ENCODE measurements at regions not wholly inside any gene's neighbourhood (a gene's known extent, or its start where the extent isn't known, plus 50 kb on each side); places are given as distances from the start of the nearest gene placed in this dataset.
"Not testable (repeated sequence)": the region's sequence is repeated elsewhere in the genome, so short reads cannot be mapped to it uniquely, and the experiment has no call there.

GRCh38 chr1:849873-850272 lies 73.8 kb upstream of the SAMD11 start:
- TF ChIP-seq CTCF (IDR thresholded peaks at IDR 0.05; ENCODE audit: poor library complexity, severe bottlenecking); EZH2 (IDR thresholded peaks at IDR 0.05; ENCODE audit: borderline replicate concordance, insufficient read depth, low read length, poor library complexity, severe bottlenecking); REST (IDR thresholded peaks at IDR 0.05; ENCODE audit: borderline replicate concordance); POLR2AphosphoS5 (IDR thresholded peaks at IDR 0.05): not testable (repeated sequence)

Measured in neural cell (in vitro differentiated cells).